Adipocyte (in vitro differentiated cells): ENCODE measurements at regions not wholly inside any gene's neighbourhood (a gene's known extent, or its start where the extent isn't known, plus 50 kb on each side); places are given as distances from the start of the nearest gene placed in this dataset.

ENCODE experiments used
- DNase-seq: peaks from one replicate; pipeline ENCODE4 v3.0.0-alpha.2; 2015; ENCODE audit warnings: low read depth
- H3K27me3 ChIP-seq: replicated peaks from 2 replicates; pipeline ENCODE4 v1.7.0; 2013; ENCODE audit warnings: mild to moderate bottlenecking, low read length, moderate library complexity; ENCODE audit not compliant: control insufficient read depth, insufficient read depth
- H3K36me3 ChIP-seq: 2 replicates; pipeline ENCODE4 v1.7.0; 2013; ENCODE audit warnings: low read length, mild to moderate bottlenecking, moderate library complexity; ENCODE audit not compliant: control insufficient read depth, insufficient read depth, severe bottlenecking
- H3K4me1 ChIP-seq: 2 replicates; pipeline ENCODE4 v1.7.0; 2013; ENCODE audit warnings: mild to moderate bottlenecking, low read length, moderate library complexity; ENCODE audit not compliant: control insufficient read depth, insufficient read depth
- H3K4me3 ChIP-seq: 2 replicates; pipeline ENCODE4 v1.7.0; 2013; ENCODE audit warnings: mild to moderate bottlenecking, low read length, moderate library complexity
- H3K9ac ChIP-seq: 2 replicates; pipeline ENCODE4 v1.7.0; 2013; ENCODE audit warnings: mild to moderate bottlenecking, low read length, moderate library complexity
- H3K9me3 ChIP-seq: 2 replicates; pipeline ENCODE4 v1.7.0; 2013; ENCODE audit warnings: mild to moderate bottlenecking, low read length, moderate library complexity; ENCODE audit not compliant: control insufficient read depth

DNA sequence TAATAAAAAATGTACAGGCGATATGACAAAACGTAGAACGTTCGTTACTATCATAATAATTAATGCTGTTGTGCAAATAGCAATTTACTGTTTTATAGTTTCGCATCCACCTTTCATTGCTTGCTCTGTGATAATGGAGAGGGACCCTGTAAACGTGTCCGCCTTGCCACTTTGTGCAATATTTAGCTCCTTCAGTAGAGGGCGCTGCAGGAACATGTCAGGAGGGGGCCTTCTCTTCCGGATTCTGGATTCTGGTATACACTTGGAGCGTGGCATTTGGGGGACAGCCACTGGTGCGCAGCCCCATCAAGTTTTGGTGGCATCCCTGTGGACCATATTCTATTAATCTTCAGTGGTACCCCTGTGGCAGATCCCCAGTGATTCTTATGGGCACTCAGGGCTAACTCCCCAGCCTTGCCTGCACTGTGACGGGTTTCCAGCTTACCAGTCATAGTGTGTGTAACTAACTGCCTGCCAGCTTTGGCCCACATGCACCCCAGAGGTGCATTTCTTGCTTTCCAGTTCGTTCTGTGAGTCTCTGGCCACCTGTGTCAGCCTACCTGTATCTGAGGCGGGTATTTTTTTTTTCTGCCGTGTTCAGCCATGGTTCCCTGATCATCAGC, 140.3 kb downstream of the CYRIA start:
- Histone ChIP-seq H3K36me3 (no peaks in the 10 kb centered on the region), H3K4me3 (no peak overlapping the region)
- DNase-seq = no peak

DNA sequence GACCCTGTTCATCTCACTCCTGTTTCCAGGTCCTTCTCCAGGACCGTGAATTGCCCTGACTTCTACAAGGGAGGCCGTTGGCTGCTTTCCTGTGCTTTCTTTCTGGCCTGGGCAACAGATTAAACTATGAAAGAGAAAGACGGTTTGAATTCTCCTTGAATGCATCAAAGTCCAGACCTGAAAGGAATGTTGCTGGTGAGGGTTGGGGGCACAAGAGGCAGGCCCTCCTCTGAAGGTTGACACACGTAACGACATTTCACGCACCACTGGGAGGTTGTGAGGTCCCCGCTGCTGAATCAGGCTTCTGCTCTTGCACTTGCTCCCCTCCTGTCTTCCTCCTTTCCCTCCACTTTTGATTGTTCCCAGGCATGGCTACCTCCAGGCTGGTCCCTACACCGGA, 141.9 kb downstream of the CYRIA start:
- no peak overlapping the region for H3K9ac ChIP-seq
- no peak for DNase-seq
- peaks cover 5% of the 10 kb centered on the region for H3K9me3 ChIP-seq
- H3K27me3 ChIP-seq = peaks cover 70% of the 10 kb centered on the region
- H3K4me1 ChIP-seq = no peaks in the 10 kb centered on the region
- no peak overlapping the region for H3K4me3 ChIP-seq
- H3K36me3 ChIP-seq = no peaks in the 10 kb centered on the region

More for the DNA sequence above, 140.3 kb downstream of the CYRIA start:
- Histone ChIP-seq H3K27me3 (peaks cover 60% of the 10 kb centered on the region), H3K9me3 (peaks cover 5% of the 10 kb centered on the region), H3K4me1 (no peaks in the 10 kb centered on the region), H3K9ac (no peak overlapping the region)

DNA sequence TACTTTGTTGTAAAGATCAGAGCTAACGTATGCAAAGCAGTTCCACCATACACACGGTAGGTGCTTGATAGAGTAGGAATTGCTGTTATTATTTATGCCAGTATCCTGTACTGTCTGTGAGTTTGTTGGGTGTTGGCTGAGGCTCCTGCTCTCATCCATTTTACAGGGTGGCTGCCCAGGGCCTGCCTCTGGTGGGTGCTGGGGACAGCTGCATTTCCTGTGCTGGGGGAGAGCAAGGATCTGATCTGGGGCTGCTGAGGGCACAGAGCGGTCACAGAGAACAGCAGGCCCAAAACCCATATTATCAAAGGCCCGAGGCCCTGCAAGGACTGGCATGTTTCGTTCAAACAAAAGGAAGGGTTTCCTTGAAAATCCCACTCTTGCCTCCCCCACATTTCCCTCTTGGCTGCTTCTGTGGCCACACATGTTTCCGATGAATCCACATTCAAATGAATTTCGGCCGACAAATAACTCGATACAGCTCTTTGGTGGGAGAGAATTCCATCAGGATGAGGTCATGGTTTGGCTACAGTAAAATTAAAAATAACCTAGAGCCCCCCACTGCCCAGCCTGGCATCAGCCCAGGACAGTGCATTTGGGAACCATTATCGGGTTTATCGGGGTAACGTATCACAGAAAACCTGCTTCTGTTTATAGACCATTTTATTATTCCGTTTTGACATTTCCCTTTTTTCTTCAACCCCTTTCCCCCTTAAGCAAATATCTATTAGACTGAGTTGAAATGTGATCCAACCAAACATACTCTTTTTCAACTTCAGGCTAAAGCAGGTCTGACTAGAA, 143.4 kb downstream of the CYRIA start:
- no peak overlapping the region for H3K9ac ChIP-seq
- no peak for DNase-seq
- no peak overlapping the region for H3K4me3 ChIP-seq
- H3K9me3 ChIP-seq = no peaks in the 10 kb centered on the region
- no peaks in the 10 kb centered on the region for H3K4me1 ChIP-seq
- no peaks in the 10 kb centered on the region for H3K36me3 ChIP-seq
- H3K27me3 ChIP-seq = peaks cover 65% of the 10 kb centered on the region

DNA sequence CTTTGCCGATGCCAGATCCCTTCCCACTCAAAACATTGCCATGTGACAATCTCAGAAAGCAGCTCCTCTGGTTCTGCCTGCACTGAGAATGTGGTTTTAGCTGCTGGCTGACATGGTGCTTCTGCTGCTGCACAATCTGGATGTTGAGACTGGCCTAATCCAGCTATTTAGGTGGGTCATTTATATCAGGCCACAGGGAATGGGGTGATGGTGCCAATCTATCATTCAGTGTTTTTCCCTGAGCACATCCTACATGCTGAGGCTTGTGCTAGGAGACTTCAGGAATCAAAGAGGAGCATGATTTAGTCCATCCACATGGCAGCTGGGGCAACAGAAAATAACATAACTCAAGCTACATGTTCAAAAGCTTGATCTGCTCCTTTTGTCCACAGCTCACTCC, 144.7 kb downstream of the CYRIA start:
- H3K27me3 ChIP-seq = peaks cover 57% of the 10 kb centered on the region
- no peak for DNase-seq
- no peaks in the 10 kb centered on the region for H3K36me3 ChIP-seq
- no peaks in the 10 kb centered on the region for H3K9me3 ChIP-seq
- H3K4me3 ChIP-seq = no peak overlapping the region
- no peaks in the 10 kb centered on the region for H3K4me1 ChIP-seq
- no peak overlapping the region for H3K9ac ChIP-seq

DNA sequence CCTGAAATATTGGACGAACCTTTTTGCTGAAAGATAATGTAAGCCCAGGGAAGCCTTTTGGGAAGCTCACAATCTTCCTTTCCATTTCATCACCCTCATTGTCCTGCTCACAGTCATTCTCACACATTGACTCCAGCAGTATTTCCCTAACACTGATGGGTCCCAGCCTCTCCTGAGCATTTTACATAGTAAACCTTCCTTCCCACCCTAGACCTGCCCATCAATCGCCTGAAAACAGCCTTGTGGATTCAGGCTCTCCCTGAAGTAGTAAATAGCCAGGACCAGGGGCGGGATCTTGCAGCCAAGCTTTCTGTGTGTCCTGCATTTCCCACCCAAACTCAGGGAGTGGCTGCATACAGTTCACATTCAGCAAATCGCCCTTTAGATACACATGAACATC, 149.9 kb downstream of the CYRIA start:
- Histone ChIP-seq H3K9me3 (no peaks in the 10 kb centered on the region), H3K27me3 (peaks cover 42% of the 10 kb centered on the region), H3K4me1 (no peaks in the 10 kb centered on the region), H3K36me3 (no peaks in the 10 kb centered on the region), H3K4me3 (no peak overlapping the region), H3K9ac (no peak overlapping the region)
- DNase-seq = no peak

DNA sequence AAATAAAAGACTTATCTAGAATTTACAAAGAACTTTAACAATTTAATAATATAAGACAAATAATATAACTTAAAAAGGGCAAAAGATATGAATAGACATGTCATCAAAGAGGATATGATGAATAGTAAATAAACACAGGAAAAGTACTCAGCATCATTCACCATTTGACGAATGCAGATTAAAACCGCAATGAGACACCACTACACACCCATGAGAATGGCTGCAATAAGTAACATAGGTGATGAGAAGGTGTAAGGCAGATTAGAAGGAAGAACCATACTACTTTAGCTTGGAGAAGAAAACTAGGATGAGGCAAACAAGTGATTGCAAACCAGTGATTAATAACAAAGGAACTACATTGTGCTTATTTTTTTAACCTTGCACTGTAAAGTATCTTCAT, 152.0 kb downstream of the CYRIA start:
- no peak overlapping the region for H3K4me3 ChIP-seq
- H3K9me3 ChIP-seq = no peaks in the 10 kb centered on the region
- no peak for DNase-seq
- peaks cover 46% of the 10 kb centered on the region for H3K27me3 ChIP-seq
- no peaks in the 10 kb centered on the region for H3K4me1 ChIP-seq
- no peak overlapping the region for H3K9ac ChIP-seq
- no peaks in the 10 kb centered on the region for H3K36me3 ChIP-seq

DNA sequence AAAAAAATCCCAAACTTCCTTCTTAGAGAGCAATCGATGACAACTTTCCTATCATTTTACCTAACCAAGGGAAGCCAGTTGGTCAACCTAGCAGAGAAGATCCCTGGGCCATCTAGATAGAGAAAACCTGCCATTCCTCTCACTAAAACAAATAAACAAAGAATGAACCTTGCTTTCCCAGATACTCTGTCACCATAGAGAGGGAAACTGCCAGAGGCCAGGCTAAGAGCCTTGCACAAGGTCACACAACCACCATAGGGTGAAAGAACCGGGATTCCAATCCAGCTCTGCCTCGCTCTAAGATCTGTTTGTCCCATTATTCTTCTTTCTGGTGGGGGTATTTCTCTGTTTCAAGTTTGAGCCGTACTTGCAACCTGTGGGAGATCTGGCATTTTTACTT, 154.6 kb downstream of the CYRIA start:
- DNase-seq = no peak

DNA sequence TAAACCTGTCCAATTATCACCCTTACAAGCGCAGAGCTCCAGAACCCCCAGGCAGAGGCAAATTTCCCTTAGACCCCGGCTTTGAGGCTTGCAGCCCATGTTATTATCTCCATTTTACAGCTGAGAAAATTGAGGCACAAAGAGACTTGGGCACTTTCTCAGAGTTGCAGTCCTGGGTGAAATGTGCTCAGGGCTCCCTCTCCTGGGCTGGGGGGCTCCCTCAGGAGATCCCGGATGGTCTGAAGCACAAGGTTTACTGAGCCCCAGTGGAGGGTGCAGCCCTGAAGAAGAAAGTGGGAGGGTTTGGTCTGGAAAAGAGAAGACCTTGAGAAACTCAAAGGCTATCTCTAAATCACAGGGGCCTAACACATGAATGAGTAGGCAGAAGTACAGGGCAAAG, 156.6 kb downstream of the CYRIA start:
- H3K4me3 ChIP-seq = no peak overlapping the region
- H3K4me1 ChIP-seq = no peaks in the 10 kb centered on the region
- no peak overlapping the region for H3K9ac ChIP-seq
- DNase-seq = no peak
- H3K27me3 ChIP-seq = peaks cover 54% of the 10 kb centered on the region
- H3K9me3 ChIP-seq = no peaks in the 10 kb centered on the region
- no peaks in the 10 kb centered on the region for H3K36me3 ChIP-seq

More for the DNA sequence above, 154.6 kb downstream of the CYRIA start:
- no peaks in the 10 kb centered on the region for H3K36me3 ChIP-seq
- H3K4me1 ChIP-seq = no peaks in the 10 kb centered on the region
- H3K27me3 ChIP-seq = peaks cover 56% of the 10 kb centered on the region
- H3K9ac ChIP-seq = no peak overlapping the region
- no peaks in the 10 kb centered on the region for H3K9me3 ChIP-seq
- H3K4me3 ChIP-seq = no peak overlapping the region

DNA sequence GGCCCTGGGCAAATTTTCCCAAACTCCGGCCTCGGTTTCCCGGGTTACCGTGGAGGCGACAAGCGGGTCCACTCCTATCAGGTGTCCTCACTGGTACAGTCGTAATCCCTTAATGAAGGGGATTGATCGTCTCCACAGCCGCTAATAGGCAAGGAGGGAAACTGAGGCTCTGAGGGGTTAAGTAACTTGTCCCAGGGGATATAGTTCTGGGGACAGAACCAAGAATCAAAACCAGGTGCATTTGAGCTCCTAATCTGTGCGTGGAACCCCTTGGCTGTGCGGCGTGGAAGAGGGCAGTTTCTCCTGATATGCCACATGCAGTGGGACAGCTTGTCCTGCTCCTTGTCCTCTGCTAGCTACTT, 157.2 kb downstream of the CYRIA start:
- Histone ChIP-seq H3K36me3 (no peaks in the 10 kb centered on the region), H3K9me3 (no peaks in the 10 kb centered on the region), H3K4me1 (no peaks in the 10 kb centered on the region), H3K27me3 (peaks cover 54% of the 10 kb centered on the region), H3K9ac (no peak overlapping the region), H3K4me3 (no peak overlapping the region)
- DNase-seq = no peak

DNA sequence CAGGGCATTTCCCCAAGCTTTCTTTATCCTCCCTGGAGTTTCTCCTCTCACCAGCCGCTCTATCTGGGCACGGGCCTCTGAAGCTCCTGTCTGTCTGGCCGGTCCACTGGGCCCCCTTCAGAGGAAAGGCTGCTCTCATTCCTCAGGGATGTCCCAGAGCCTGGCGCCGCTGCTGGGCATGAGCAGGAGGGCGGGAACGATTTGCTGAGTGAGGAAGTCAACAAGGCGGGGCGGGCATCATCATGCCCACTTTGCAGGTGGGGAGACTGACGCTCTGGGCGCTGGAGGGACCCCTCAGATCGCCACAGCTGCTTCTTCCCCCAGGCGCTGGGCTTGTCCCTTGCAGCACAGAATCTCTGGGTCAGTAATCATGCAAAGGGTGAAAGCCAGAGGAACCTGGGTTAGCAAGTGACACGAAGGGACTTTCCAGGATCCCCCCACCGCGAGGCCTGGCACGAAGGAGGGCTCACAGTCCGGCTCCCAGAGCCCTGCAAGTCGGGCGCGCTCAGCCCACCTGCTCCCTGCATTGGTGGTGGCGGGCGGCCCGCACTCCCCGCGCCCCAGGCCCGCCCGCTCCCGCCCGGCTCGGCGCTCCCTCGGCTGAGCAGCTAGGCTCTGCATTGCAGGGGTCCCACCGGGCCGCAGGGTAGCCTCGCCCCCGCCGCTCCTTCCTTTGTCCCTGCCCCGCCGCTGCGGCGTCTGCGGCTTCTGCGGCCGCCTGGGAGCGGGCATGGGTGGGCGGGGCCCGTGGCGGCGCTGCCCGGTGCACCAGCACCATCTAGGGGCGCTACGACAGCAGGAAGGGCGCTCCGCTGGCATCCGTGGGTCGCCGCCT, 157.8 kb downstream of the CYRIA start:
- H3K36me3 ChIP-seq = no peaks in the 10 kb centered on the region
- H3K4me3 ChIP-seq = peak overlapping the region; percentile 56
- H3K9me3 ChIP-seq = no peaks in the 10 kb centered on the region
- no peaks in the 10 kb centered on the region for H3K4me1 ChIP-seq
- H3K9ac ChIP-seq = no peak overlapping the region
- peaks cover 54% of the 10 kb centered on the region for H3K27me3 ChIP-seq
- no peak for DNase-seq

DNA sequence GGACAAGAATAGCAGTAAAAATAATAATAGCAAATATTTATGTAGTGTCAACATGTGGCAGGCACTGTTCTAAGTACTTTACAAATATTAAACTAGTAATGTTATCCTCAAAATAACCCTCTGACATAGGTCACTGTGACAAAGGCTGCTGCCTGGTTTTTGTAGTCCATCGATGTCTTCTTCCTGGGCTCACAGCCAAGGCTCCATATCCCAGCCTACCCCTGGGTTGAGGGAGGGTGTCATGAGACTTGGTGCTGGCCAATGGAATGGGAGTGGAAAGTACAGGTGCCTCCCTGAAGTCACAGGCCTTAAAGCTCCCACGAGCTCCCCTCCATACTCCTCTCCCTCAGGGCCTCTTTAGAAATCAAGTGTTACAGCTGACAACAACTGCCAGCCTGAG, 159.3 kb downstream of the CYRIA start:
- Histone ChIP-seq H3K4me3 (no peak overlapping the region), H3K9me3 (no peaks in the 10 kb centered on the region), H3K27me3 (peaks cover 50% of the 10 kb centered on the region), H3K36me3 (no peaks in the 10 kb centered on the region), H3K4me1 (no peaks in the 10 kb centered on the region), H3K9ac (no peak overlapping the region)
- DNase-seq = no peak
